ENCODE measurements at regions not wholly inside any gene's neighbourhood (a gene's known extent, or its start where the extent isn't known, plus 50 kb on each side); places are given as distances from the start of the nearest gene placed in this dataset.

- Histone ChIP-seq H3K4me2 (no peak overlapping the region), H3K9me2 (no peaks in the 10 kb centered on the region), H3K9ac (no peak overlapping the region), H3K36me3 (replicated peaks in 1 of 2; ENCODE audit: control insufficient read depth in 1 of 2, insufficient read depth in 2 of 2, low read length in 1 of 2) (no peaks in the 10 kb centered on the region), H4K20me1 (ENCODE audit: insufficient read depth) (no peaks in the 10 kb centered on the region), H3K79me2 (ENCODE audit: insufficient read depth) (no peaks in the 10 kb centered on the region), H3K9me3 (no peaks in the 10 kb centered on the region), H3K4me3 (ENCODE audit: low read depth in 2 of 2, low read length in 1 of 2) (no peak overlapping the region), H3K4me1 (ENCODE audit: control insufficient read depth in 1 of 2, insufficient read depth in 2 of 2, low read depth in 1 of 2, low read length in 1 of 2) (no peaks in the 10 kb centered on the region), H3K27me3 (ENCODE audit: insufficient read depth) (no peaks in the 10 kb centered on the region), H3K27ac (ENCODE audit: low read depth in 2 of 2, low read length in 1 of 2) (no peak overlapping the region), H3F3A (replicated peaks; ENCODE audit: insufficient read depth) (no peaks in the 10 kb centered on the region), H2AFZ (ENCODE audit: low read depth) (no peak overlapping the region)
- WGBS (ENCODE audit: low lambda C conversion rate), result 45% methylated on average over 5 of the region's 5 CpGs
- POLR2A ChIA-PET, result no interaction called here
- CTCF ChIA-PET, result no interaction called here
- DNase-seq, result no peak
- TF ChIP-seq USF1 (IDR thresholded peaks at IDR 0.05; ENCODE audit: borderline replicate concordance, low read depth) (no peak), SIN3A (IDR thresholded peaks at IDR 0.05; ENCODE audit: borderline replicate concordance, low read depth, low read length) (no peak), REST (IDR thresholded peaks at IDR 0.05; ENCODE audit: low read depth, low read length) (no peak), CTCF (IDR thresholded peaks at IDR 0.05) (peak; percentile 28), FOSL2 (IDR thresholded peaks at IDR 0.05; ENCODE audit: borderline replicate concordance, low read depth) (no peak), MXI1 (IDR thresholded peaks at IDR 0.05; ENCODE audit: low read depth, low read length) (no peak), JUND (IDR thresholded peaks at IDR 0.05) (no peak), FOXM1 (IDR thresholded peaks at IDR 0.05; ENCODE audit: low read depth) (no peak)
Measured at GRCh38 chr13:97749174-97749573, 204.3 kb upstream of the IPO5 start.

- H3K9ac ChIP-seq, result no peak overlapping the region
- no peak for DNase-seq
- H3K36me3 ChIP-seq (replicated peaks in 1 of 2; ENCODE audit: control insufficient read depth in 1 of 2, insufficient read depth in 2 of 2, low read length in 1 of 2), result no peaks in the 10 kb centered on the region
- H3F3A ChIP-seq (replicated peaks; ENCODE audit: insufficient read depth), result no peaks in the 10 kb centered on the region
- no peaks in the 10 kb centered on the region for H3K9me3 ChIP-seq
- H3K27ac ChIP-seq (ENCODE audit: low read depth in 2 of 2, low read length in 1 of 2), result no peak overlapping the region
- POLR2A ChIA-PET, result no interaction called here
- no peaks in the 10 kb centered on the region for H4K20me1 ChIP-seq (ENCODE audit: insufficient read depth)
- H3K4me3 ChIP-seq (ENCODE audit: low read depth in 2 of 2, low read length in 1 of 2), result no peak overlapping the region
- no peak overlapping the region for H2AFZ ChIP-seq (ENCODE audit: low read depth)
- CTCF ChIA-PET, result no interaction called here
- no peaks in the 10 kb centered on the region for H3K79me2 ChIP-seq (ENCODE audit: insufficient read depth)
- H3K9me2 ChIP-seq, result no peaks in the 10 kb centered on the region
- no peaks in the 10 kb centered on the region for H3K4me1 ChIP-seq (ENCODE audit: control insufficient read depth in 1 of 2, insufficient read depth in 2 of 2, low read depth in 1 of 2, low read length in 1 of 2)
- H3K4me2 ChIP-seq, result no peak overlapping the region
- no peaks in the 10 kb centered on the region for H3K27me3 ChIP-seq (ENCODE audit: insufficient read depth)
- TF ChIP-seq MXI1 (IDR thresholded peaks at IDR 0.05; ENCODE audit: low read depth, low read length) (no peak), RFX5 (IDR thresholded peaks at IDR 0.05; ENCODE audit: low read length) (no peak), REST (IDR thresholded peaks at IDR 0.05; ENCODE audit: low read depth, low read length) (no peak), FOSL2 (IDR thresholded peaks at IDR 0.05; ENCODE audit: borderline replicate concordance, low read depth) (no peak), TAF1 (IDR thresholded peaks at IDR 0.05; ENCODE audit: borderline replicate concordance, low read depth, low read length) (no peak), JUND (IDR thresholded peaks at IDR 0.05) (no peak), GABPA (IDR thresholded peaks at IDR 0.05; ENCODE audit: low read depth) (no peak), PBX3 (IDR thresholded peaks at IDR 0.05) (no peak), FOXM1 (IDR thresholded peaks at IDR 0.05; ENCODE audit: low read depth) (no peak), CHD2 (IDR thresholded peaks at IDR 0.05; ENCODE audit: low read length, partially characterized antibody) (no peak), ELF1 (IDR thresholded peaks at IDR 0.05) (no peak), NRF1 (IDR thresholded peaks at IDR 0.05; ENCODE audit: low read depth, low read length) (no peak), TCF12 (IDR thresholded peaks at IDR 0.05) (no peak), USF1 (IDR thresholded peaks at IDR 0.05; ENCODE audit: borderline replicate concordance, low read depth) (no peak)
Measured at GRCh38 chr13:97751477-97751876, 202.0 kb upstream of the IPO5 start.
